MM.1S (cell line): ENCODE measurements at regions not wholly inside any gene's neighbourhood (a gene's known extent, or its start where the extent isn't known, plus 50 kb on each side); places are given as distances from the start of the nearest gene placed in this dataset.

ENCODE experiments used
- DNase-seq: peaks from one replicate; pipeline ENCODE4 v3.0.0-alpha.2; 2015
- H2AFZ ChIP-seq: fragments of 300-600 bp; sonication (generic); 2 replicates; pipeline ENCODE4 v1.6.0; 2016; ENCODE audit warnings: antibody characterized with exemption, low read length
- H3F3A ChIP-seq: fragments of 300-600 bp; sonication (generic); 2 replicates; pipeline ENCODE4 v1.6.1; 2016; ENCODE audit warnings: mild to moderate bottlenecking, antibody characterized with exemption, low read length, moderate library complexity, mixed read lengths; ENCODE audit not compliant: insufficient read depth
- H3K27ac ChIP-seq: fragments of 300-600 bp; sonication (generic); 2 replicates; pipeline ENCODE4 v1.5.1; 2016; ENCODE audit warnings: mild to moderate bottlenecking, low read length
- H3K27me3 ChIP-seq: fragments of 300-600 bp; sonication (generic); replicated peaks from 2 replicates; pipeline ENCODE4 v1.6.0; 2016; ENCODE audit warnings: low read length; ENCODE audit not compliant: insufficient read depth
- H3K36me3 ChIP-seq: fragments of 300-600 bp; sonication (generic); replicated peaks from 2 replicates; pipeline ENCODE4 v1.6.1; 2016; ENCODE audit warnings: mild to moderate bottlenecking, low read length, mixed read lengths; ENCODE audit not compliant: insufficient read depth
- H3K4me1 ChIP-seq: fragments of 300-600 bp; sonication (generic); 2 replicates; pipeline ENCODE4 v1.6.1; 2016; ENCODE audit warnings: low read length, mixed read lengths
- H3K4me2 ChIP-seq: fragments of 300-600 bp; sonication (generic); 2 replicates; pipeline ENCODE4 v1.6.0; 2016; ENCODE audit warnings: low read depth, low read length
- H3K4me3 ChIP-seq: fragments of 300-600 bp; sonication (generic); 2 replicates; pipeline ENCODE4 v1.5.1; 2016; ENCODE audit warnings: low read length, mixed read lengths
- H3K79me2 ChIP-seq: fragments of 300-600 bp; sonication (generic); 2 replicates; pipeline ENCODE4 v1.6.1; 2016; ENCODE audit warnings: mixed run types, low read length, mixed read lengths
- H3K9ac ChIP-seq: fragments of 300-600 bp; sonication (generic); 2 replicates; pipeline ENCODE4 v1.6.1; 2016; ENCODE audit warnings: low read length, mixed read lengths
- H3K9me2 ChIP-seq: fragments of 300-600 bp; sonication (generic); replicated peaks from 2 replicates; pipeline ENCODE4 v1.6.1; 2016; ENCODE audit warnings: mild to moderate bottlenecking, low read length, mixed read lengths; ENCODE audit not compliant: insufficient read depth
- H3K9me3 ChIP-seq: fragments of 300-600 bp; sonication (generic); replicated peaks from 2 replicates; pipeline ENCODE4 v1.6.1; 2016; ENCODE audit warnings: mild to moderate bottlenecking, low read length, mixed read lengths; ENCODE audit not compliant: insufficient read depth
- H4K20me1 ChIP-seq: fragments of 300-600 bp; sonication (generic); 2 replicates; pipeline ENCODE4 v1.6.1; 2016; ENCODE audit warnings: mild to moderate bottlenecking, low read length, moderate library complexity, mixed read lengths; ENCODE audit not compliant: insufficient read depth
- CTCF ChIP-seq: fragments of 300-600 bp; sonication (generic); IDR thresholded peaks from 2 replicates; pipeline ENCODE4 v1.5.1; 2016; ENCODE audit warnings: antibody characterized with exemption, low read length, mixed read lengths
- EZH2 ChIP-seq: fragments of 300-600 bp; sonication (generic); optimal IDR thresholded peaks from 2 replicates; pipeline ENCODE3; 2017; ENCODE audit warnings: low read depth, mild to moderate bottlenecking, antibody characterized with exemption, low read length, mixed read lengths
- EZH2phosphoT487 ChIP-seq: fragments of 300-600 bp; sonication (generic); IDR thresholded peaks from 2 replicates; pipeline ENCODE4 v1.6.1; 2018; ENCODE audit warnings: antibody characterized with exemption, low read length

- H3K27me3 ChIP-seq, result no peaks in the 10 kb centered on the region
- TF ChIP-seq EZH2phosphoT487, result no peak
- TF ChIP-seq CTCF, result no peak
- no peak for TF ChIP-seq EZH2
- H3F3A ChIP-seq, result no peaks in the 10 kb centered on the region
- H3K4me3 ChIP-seq, result no peak overlapping the region
- no peaks in the 10 kb centered on the region for H3K36me3 ChIP-seq
- H3K9ac ChIP-seq, result no peak overlapping the region
- H3K9me3 ChIP-seq, result no peaks in the 10 kb centered on the region
- no peak for DNase-seq
- no peaks in the 10 kb centered on the region for H4K20me1 ChIP-seq
- H3K27ac ChIP-seq, result no peak overlapping the region
- H3K4me2 ChIP-seq, result no peak overlapping the region
- H3K79me2 ChIP-seq, result no peaks in the 10 kb centered on the region
- no peaks in the 10 kb centered on the region for H3K4me1 ChIP-seq
- no peaks in the 10 kb centered on the region for H3K9me2 ChIP-seq
- H2AFZ ChIP-seq, result no peak overlapping the region
Measured at GRCh38 chr4:29708473-29708872, 1011.7 kb upstream of the PCDH7 start.

GRCh38 chr4:29710519-29710918, 1009.6 kb upstream of the PCDH7 start:
- H3K4me3 ChIP-seq, result no peak overlapping the region
- TF ChIP-seq EZH2, result no peak
- no peak for TF ChIP-seq CTCF
- no peak for TF ChIP-seq EZH2phosphoT487
- no peaks in the 10 kb centered on the region for H3F3A ChIP-seq
- no peak overlapping the region for H3K4me2 ChIP-seq
- H3K79me2 ChIP-seq, result no peaks in the 10 kb centered on the region
- no peaks in the 10 kb centered on the region for H4K20me1 ChIP-seq
- no peaks in the 10 kb centered on the region for H3K36me3 ChIP-seq
- H2AFZ ChIP-seq, result no peak overlapping the region
- H3K4me1 ChIP-seq, result no peaks in the 10 kb centered on the region
- H3K9me3 ChIP-seq, result no peaks in the 10 kb centered on the region
- H3K9me2 ChIP-seq, result no peaks in the 10 kb centered on the region
- no peak overlapping the region for H3K9ac ChIP-seq
- no peak for DNase-seq
- no peak overlapping the region for H3K27ac ChIP-seq
- no peaks in the 10 kb centered on the region for H3K27me3 ChIP-seq

GRCh38 chr4:29711226-29711625, 1008.9 kb upstream of the PCDH7 start:
- H2AFZ ChIP-seq, result no peak overlapping the region
- H3K4me3 ChIP-seq, result no peak overlapping the region
- H3K9me3 ChIP-seq, result no peaks in the 10 kb centered on the region

More at GRCh38 chr4:29711226-29711625, 1008.9 kb upstream of the PCDH7 start:
- TF ChIP-seq EZH2phosphoT487 (no peak), CTCF (no peak), EZH2 (no peak)
- Histone ChIP-seq H3K36me3 (no peaks in the 10 kb centered on the region), H3K27ac (no peak overlapping the region), H3K27me3 (no peaks in the 10 kb centered on the region), H3K4me1 (no peaks in the 10 kb centered on the region), H3K9ac (no peak overlapping the region), H3K4me2 (no peak overlapping the region), H4K20me1 (no peaks in the 10 kb centered on the region), H3F3A (no peaks in the 10 kb centered on the region), H3K79me2 (no peaks in the 10 kb centered on the region), H3K9me2 (no peaks in the 10 kb centered on the region)
- no peak for DNase-seq
